Endothelial cell of umbilical vein (primary cell): ENCODE measurements at regions not wholly inside any gene's neighbourhood (a gene's known extent, or its start where the extent isn't known, plus 50 kb on each side); places are given as distances from the start of the nearest gene placed in this dataset.

Source experiments
- CTCF ChIP-seq, 2 donors: IDR thresholded peaks; 1 replicate in 1 of 2; 2 replicates in 1 of 2; pipeline ENCODE4 v1.5.1; 2011; ENCODE audit warnings: low read length in 2 of 2, mild to moderate bottlenecking in 2 of 2, moderate library complexity in 2 of 2, control low read depth in 1 of 2, inconsistent platforms in 1 of 2, low read depth in 1 of 2; ENCODE audit not compliant: insufficient read depth in 1 of 2; ENCODE audit errors: extremely low read depth in 1 of 2
- EZH2 ChIP-seq: IDR thresholded peaks from 2 replicates; pipeline ENCODE4 v1.6.1; 2012; ENCODE audit warnings: borderline replicate concordance, low read depth, mild to moderate bottlenecking, moderate library complexity, low read length, inconsistent platforms; ENCODE audit not compliant: severe bottlenecking
- FOS ChIP-seq: IDR thresholded peaks from 2 replicates; pipeline ENCODE4 v1.6.1; 2011; ENCODE audit warnings: mild to moderate bottlenecking, low read length, moderate library complexity, borderline replicate concordance; ENCODE audit not compliant: insufficient read depth
- GATA2 ChIP-seq: IDR thresholded peaks from 2 replicates; pipeline ENCODE4 v1.7.0; 2011; ENCODE audit warnings: low read depth, mild to moderate bottlenecking, moderate library complexity, mixed read lengths, low read length; ENCODE audit not compliant: insufficient read length, insufficient read depth
- JUN ChIP-seq: IDR thresholded peaks from 2 replicates; pipeline ENCODE4 v1.6.1; 2011; ENCODE audit warnings: borderline replicate concordance, low read depth; ENCODE audit not compliant: insufficient read length, insufficient read depth
- MAX ChIP-seq: IDR thresholded peaks from 2 replicates; pipeline ENCODE4 v1.6.1; 2011; ENCODE audit not compliant: insufficient read depth, insufficient read length
- MYC ChIP-seq: IDR thresholded peaks from one replicate; pipeline ENCODE4 v1.6.1; 2011; ENCODE audit warnings: mild to moderate bottlenecking, low read depth, low read length
- POLR2A ChIP-seq: IDR thresholded peaks from 2 replicates; pipeline ENCODE4 v1.6.1; 2012; ENCODE audit warnings: low read depth, mild to moderate bottlenecking, control low read depth, low read length
- POLR2AphosphoS5 ChIP-seq: IDR thresholded peaks from 2 replicates; pipeline ENCODE4 v1.6.1; 2012; ENCODE audit warnings: low read depth, mild to moderate bottlenecking, control low read depth, low read length, moderate library complexity; ENCODE audit not compliant: insufficient read depth

GRCh38 chr11:92546603-92547002, 322.0 kb downstream of the FAT3 start:
- no peak for TF ChIP-seq FOS
- no peak for TF ChIP-seq CTCF (IDR thresholded peaks at IDR 0.05; ENCODE audit: extremely low read depth in 1 of 2, insufficient read depth in 1 of 2, low read depth in 1 of 2, low read length in 2 of 2)
- TF ChIP-seq MYC, result no peak
- TF ChIP-seq EZH2, result no peak
- no peak for TF ChIP-seq POLR2A
- TF ChIP-seq POLR2AphosphoS5, result no peak
- no peak for TF ChIP-seq MAX
- TF ChIP-seq JUN, result no peak
- TF ChIP-seq GATA2, result no peak
